Vagina (tissue), 2 donors: ENCODE measurements at regions not wholly inside any gene's neighbourhood (a gene's known extent, or its start where the extent isn't known, plus 50 kb on each side); places are given as distances from the start of the nearest gene placed in this dataset.

Source experiments
- DNase-seq, 2 donors: peaks; one replicate each; pipeline ENCODE4 v3.0.0-alpha.2; 2017; ENCODE audit errors: extremely low spot score in 2 of 2
- H3K27ac ChIP-seq: fragments of 200-600 bp; sonication (generic); one replicate; pipeline ENCODE4 v1.5.1; 2019
- H3K27me3 ChIP-seq: fragments of 200-600 bp; sonication (generic); one replicate; pipeline ENCODE4 v1.5.1; 2019
- H3K36me3 ChIP-seq, 2 donors: fragments of 200-600 bp; sonication (generic); one replicate each; pipeline ENCODE4 v1.5.1; 2017 to 2019
- H3K4me1 ChIP-seq: fragments of 200-600 bp; sonication (generic); one replicate; pipeline ENCODE4 v1.5.1; 2019
- H3K4me3 ChIP-seq, 2 donors: fragments of 200-600 bp; sonication (generic); 1 replicate in 1 of 2; 2 replicates in 1 of 2; pipeline ENCODE4 v1.5.1; 2016 to 2019
- H3K9me3 ChIP-seq: fragments of 200-600 bp; sonication (generic); one replicate; pipeline ENCODE4 v1.5.1; 2019
- POLR2A ChIP-seq, 2 donors: fragments of 450-650 bp; IDR thresholded peaks; one replicate each; pipeline ENCODE4 v1.6.1; 2017; ENCODE audit warnings: antibody characterized with exemption in 2 of 2, mild to moderate bottlenecking in 2 of 2, moderate library complexity in 2 of 2
- POLR2AphosphoS5 ChIP-seq, 2 donors: sonication (generic); formaldehyde crosslinking; IDR thresholded peaks; one replicate each; pipeline ENCODE4 v1.9.0; 2017; ENCODE audit warnings: antibody characterized with exemption in 2 of 2, mild to moderate bottlenecking in 2 of 2, low read depth in 1 of 2; ENCODE audit not compliant: insufficient read depth in 1 of 2
- intact Hi-C: fragments of 100-400 bp; cut with DNase I; formaldehyde crosslinking; loops from one replicate; pipeline ENCODE4 v1.15.1; 2023
- TF ChIP-seq, protein P1 (sequence below), 3 experiments: fragments of 450-650 bp in 2 of 3; fragments of 200-600 bp in 1 of 3; sonication (generic) in 1 of 3; IDR thresholded peaks; one replicate each; pipeline ENCODE4 v1.5.1; 2017 to 2019; ENCODE audit warnings: antibody characterized with exemption in 3 of 3, mild to moderate bottlenecking in 2 of 3, moderate library complexity in 2 of 3

DNA sequence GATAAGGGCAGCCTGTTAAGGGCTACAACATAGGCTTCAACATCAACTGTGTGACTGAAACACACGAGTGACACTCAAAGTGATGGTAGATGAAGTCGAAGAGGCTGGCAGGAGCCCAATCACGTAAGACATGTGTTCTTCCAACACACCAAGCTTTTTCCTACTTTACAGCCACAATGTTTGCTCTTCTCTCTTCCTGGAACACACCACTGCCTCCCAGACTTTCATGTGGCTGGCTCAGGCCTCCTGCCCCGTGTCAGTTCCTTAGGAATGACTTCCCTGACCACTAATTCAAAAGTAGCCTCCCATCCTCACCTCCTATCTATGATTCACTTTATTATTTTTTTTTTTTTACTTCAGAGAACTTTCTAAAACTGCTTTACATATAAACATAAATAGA, 209.2 kb downstream of the GPAM start:
- H3K36me3 ChIP-seq = no peaks in the 10 kb centered on the region
- no peaks in the 10 kb centered on the region for H3K9me3 ChIP-seq
- no peaks in the 10 kb centered on the region for H3K27me3 ChIP-seq
- H3K27ac ChIP-seq = no peak overlapping the region
- no peak for DNase-seq
- no peaks in the 10 kb centered on the region for H3K4me1 ChIP-seq
- intact Hi-C loops = no loop called here
- no peak overlapping the region for H3K4me3 ChIP-seq
- TF ChIP-seq, protein P1, sequence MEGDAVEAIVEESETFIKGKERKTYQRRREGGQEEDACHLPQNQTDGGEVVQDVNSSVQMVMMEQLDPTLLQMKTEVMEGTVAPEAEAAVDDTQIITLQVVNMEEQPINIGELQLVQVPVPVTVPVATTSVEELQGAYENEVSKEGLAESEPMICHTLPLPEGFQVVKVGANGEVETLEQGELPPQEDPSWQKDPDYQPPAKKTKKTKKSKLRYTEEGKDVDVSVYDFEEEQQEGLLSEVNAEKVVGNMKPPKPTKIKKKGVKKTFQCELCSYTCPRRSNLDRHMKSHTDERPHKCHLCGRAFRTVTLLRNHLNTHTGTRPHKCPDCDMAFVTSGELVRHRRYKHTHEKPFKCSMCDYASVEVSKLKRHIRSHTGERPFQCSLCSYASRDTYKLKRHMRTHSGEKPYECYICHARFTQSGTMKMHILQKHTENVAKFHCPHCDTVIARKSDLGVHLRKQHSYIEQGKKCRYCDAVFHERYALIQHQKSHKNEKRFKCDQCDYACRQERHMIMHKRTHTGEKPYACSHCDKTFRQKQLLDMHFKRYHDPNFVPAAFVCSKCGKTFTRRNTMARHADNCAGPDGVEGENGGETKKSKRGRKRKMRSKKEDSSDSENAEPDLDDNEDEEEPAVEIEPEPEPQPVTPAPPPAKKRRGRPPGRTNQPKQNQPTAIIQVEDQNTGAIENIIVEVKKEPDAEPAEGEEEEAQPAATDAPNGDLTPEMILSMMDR (IDR thresholded peaks at IDR 0.05) = no peak
- TF ChIP-seq POLR2AphosphoS5 (IDR thresholded peaks at IDR 0.05; ENCODE audit: insufficient read depth in 1 of 2, low read depth in 1 of 2) = no peak

GRCh38 chr10:111976557-111976956, 207.0 kb downstream of the GPAM start:
- Histone ChIP-seq H3K27me3 (no peaks in the 10 kb centered on the region), H3K4me1 (no peaks in the 10 kb centered on the region), H3K9me3 (no peaks in the 10 kb centered on the region), H3K27ac (no peak overlapping the region), H3K4me3 (no peak overlapping the region), H3K36me3 (no peaks in the 10 kb centered on the region)
- no peak for DNase-seq
- TF ChIP-seq POLR2A (IDR thresholded peaks at IDR 0.05) = no peak
- no peak for TF ChIP-seq POLR2AphosphoS5 (IDR thresholded peaks at IDR 0.05; ENCODE audit: insufficient read depth in 1 of 2, low read depth in 1 of 2)
- TF ChIP-seq, protein P1 (IDR thresholded peaks at IDR 0.05) = no peak
- intact Hi-C loops = no loop called here

DNA sequence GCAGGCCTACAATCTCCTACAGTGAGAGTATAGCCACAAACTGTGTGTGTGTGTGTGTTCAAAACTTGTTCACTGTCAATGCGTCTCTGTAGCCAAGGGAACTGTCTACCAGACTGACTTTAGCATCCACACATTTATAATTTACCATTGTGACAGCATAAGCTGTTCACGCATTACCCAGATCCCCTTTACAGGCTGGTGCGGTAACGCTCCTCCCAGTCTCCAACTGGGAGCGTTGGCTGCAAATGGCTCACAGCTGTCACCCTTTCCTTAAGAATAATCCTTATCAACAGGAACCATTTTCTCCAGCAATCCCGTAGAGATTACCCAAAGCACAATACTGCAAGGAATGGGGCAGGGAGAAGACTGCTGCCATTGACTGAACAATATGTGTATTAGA, 199.5 kb downstream of the GPAM start:
- intact Hi-C loops = loop anchor here (10.0 kb wide), 1 partner anchor 339 kb away; no protein-coding TSS in a partner anchor
- Histone ChIP-seq H3K4me1 (no peaks in the 10 kb centered on the region), H3K27ac (no peak overlapping the region), H3K36me3 (no peaks in the 10 kb centered on the region), H3K9me3 (no peaks in the 10 kb centered on the region), H3K27me3 (no peaks in the 10 kb centered on the region), H3K4me3 (no peak overlapping the region)
- TF ChIP-seq, protein P1 (IDR thresholded peaks at IDR 0.05) = no peak
- TF ChIP-seq POLR2A (IDR thresholded peaks at IDR 0.05) (no peak), POLR2AphosphoS5 (IDR thresholded peaks at IDR 0.05; ENCODE audit: insufficient read depth in 1 of 2, low read depth in 1 of 2) (no peak)
- DNase-seq = no peak

- no peaks in the 10 kb centered on the region for H3K9me3 ChIP-seq
- H3K27ac ChIP-seq = peak overlapping the region; percentile 5
- no peaks in the 10 kb centered on the region for H3K36me3 ChIP-seq
- no peaks in the 10 kb centered on the region for H3K4me1 ChIP-seq
- H3K4me3 ChIP-seq = no peak overlapping the region
- TF ChIP-seq, protein P1 (IDR thresholded peaks at IDR 0.05) = no peak
- TF ChIP-seq POLR2AphosphoS5 (IDR thresholded peaks at IDR 0.05; ENCODE audit: insufficient read depth in 1 of 2, low read depth in 1 of 2) (peak in 1 of 2 donors; percentile 42), POLR2A (IDR thresholded peaks at IDR 0.05) (no peak)
- DNase-seq = no peak
- no peaks in the 10 kb centered on the region for H3K27me3 ChIP-seq
- intact Hi-C loops = loop anchor here (10.0 kb wide), 1 partner anchor 341 kb away; no protein-coding TSS in a partner anchor
Measured at GRCh38 chr10:111986079-111986478, 197.5 kb downstream of the GPAM start.

DNA sequence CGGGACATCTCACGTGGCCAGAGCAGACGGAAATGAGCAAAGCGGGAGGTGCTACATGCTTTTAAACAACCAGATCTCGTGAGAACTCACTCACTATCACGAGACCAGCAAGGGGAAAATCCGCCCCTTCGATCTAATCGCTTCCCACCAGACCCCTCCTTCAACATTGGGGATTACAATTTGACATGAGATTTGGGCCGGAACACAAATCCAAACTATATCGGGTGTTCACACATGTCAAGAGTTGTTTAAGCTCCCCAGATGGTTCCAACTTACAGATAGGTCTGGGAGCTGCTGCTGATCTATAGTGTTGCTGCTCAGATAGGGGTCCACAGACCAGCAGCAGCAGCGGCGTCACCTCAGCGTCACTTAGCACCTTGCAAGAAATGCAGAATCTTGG, 194.9 kb downstream of the GPAM start:
- H3K4me1 ChIP-seq = no peaks in the 10 kb centered on the region
- no peaks in the 10 kb centered on the region for H3K36me3 ChIP-seq
- no peaks in the 10 kb centered on the region for H3K9me3 ChIP-seq
- no peak overlapping the region for H3K27ac ChIP-seq
- H3K4me3 ChIP-seq = no peak overlapping the region
- no peak for DNase-seq
- intact Hi-C loops = loop anchor here (10.0 kb wide), 1 partner anchor 344 kb away; no protein-coding TSS in a partner anchor
- no peaks in the 10 kb centered on the region for H3K27me3 ChIP-seq
- TF ChIP-seq, protein P1 (IDR thresholded peaks at IDR 0.05) = no peak
- TF ChIP-seq POLR2AphosphoS5 (IDR thresholded peaks at IDR 0.05; ENCODE audit: insufficient read depth in 1 of 2, low read depth in 1 of 2) (no peak), POLR2A (IDR thresholded peaks at IDR 0.05) (no peak)
